ENCODE measurements at regions not wholly inside any gene's neighbourhood (a gene's known extent, or its start where the extent isn't known, plus 50 kb on each side); places are given as distances from the start of the nearest gene placed in this dataset.

GRCh38 chr14:59107819-59108218, 80.6 kb upstream of the DAAM1 start:
- no peak overlapping the region for H3K27ac Mint-ChIP-seq (ENCODE audit: unreplicated experiment)
- TF ChIP-seq CTCF (IDR thresholded peaks at IDR 0.05) = no peak
- no peak for DNase-seq (ENCODE audit: extremely low spot score, unreplicated experiment)
- H3K36me3 Mint-ChIP-seq (ENCODE audit: unreplicated experiment) = no peaks in the 10 kb centered on the region
- peaks cover 67% of the 10 kb centered on the region for H3K27me3 Mint-ChIP-seq (ENCODE audit: unreplicated experiment)
- no peaks in the 10 kb centered on the region for H3K4me1 Mint-ChIP-seq (ENCODE audit: unreplicated experiment)
- H3K9me3 Mint-ChIP-seq (ENCODE audit: unreplicated experiment) = peaks cover 14% of the 10 kb centered on the region
- no peak overlapping the region for H3K4me3 Mint-ChIP-seq (ENCODE audit: unreplicated experiment)

GRCh38 chr14:59116984-59117415, 71.5 kb upstream of the DAAM1 start:
- Mint-ChIP-seq H3K9me3 (ENCODE audit: unreplicated experiment) (peaks cover 8% of the 10 kb centered on the region), H3K4me3 (ENCODE audit: unreplicated experiment) (no peak overlapping the region), H3K4me1 (ENCODE audit: unreplicated experiment) (no peaks in the 10 kb centered on the region), H3K27me3 (ENCODE audit: unreplicated experiment) (peaks cover 55% of the 10 kb centered on the region), H3K36me3 (ENCODE audit: unreplicated experiment) (no peaks in the 10 kb centered on the region), H3K27ac (ENCODE audit: unreplicated experiment) (no peak overlapping the region)
- no peak for DNase-seq (ENCODE audit: extremely low spot score, unreplicated experiment)
- no peak for TF ChIP-seq CTCF (IDR thresholded peaks at IDR 0.05)

- DNase-seq (ENCODE audit: extremely low spot score, unreplicated experiment) = no peak
- TF ChIP-seq CTCF (IDR thresholded peaks at IDR 0.05) = no peak
- no peak overlapping the region for H3K4me3 Mint-ChIP-seq (ENCODE audit: unreplicated experiment)
- no peaks in the 10 kb centered on the region for H3K36me3 Mint-ChIP-seq (ENCODE audit: unreplicated experiment)
- peaks cover 53% of the 10 kb centered on the region for H3K27me3 Mint-ChIP-seq (ENCODE audit: unreplicated experiment)
- H3K9me3 Mint-ChIP-seq (ENCODE audit: unreplicated experiment) = no peaks in the 10 kb centered on the region
- H3K4me1 Mint-ChIP-seq (ENCODE audit: unreplicated experiment) = no peaks in the 10 kb centered on the region
- no peak overlapping the region for H3K27ac Mint-ChIP-seq (ENCODE audit: unreplicated experiment)
These were observed 70.5 kb upstream of the DAAM1 start for GRCh38 chr14:59117754-59118528.

GRCh38 chr14:59120921-59121320, 67.5 kb upstream of the DAAM1 start:
- H3K27ac Mint-ChIP-seq (ENCODE audit: unreplicated experiment) = no peak overlapping the region
- H3K27me3 Mint-ChIP-seq (ENCODE audit: unreplicated experiment) = peaks cover 56% of the 10 kb centered on the region
- H3K4me1 Mint-ChIP-seq (ENCODE audit: unreplicated experiment) = no peaks in the 10 kb centered on the region
- no peaks in the 10 kb centered on the region for H3K36me3 Mint-ChIP-seq (ENCODE audit: unreplicated experiment)
- DNase-seq (ENCODE audit: extremely low spot score, unreplicated experiment) = no peak
- H3K9me3 Mint-ChIP-seq (ENCODE audit: unreplicated experiment) = no peaks in the 10 kb centered on the region
- H3K4me3 Mint-ChIP-seq (ENCODE audit: unreplicated experiment) = no peak overlapping the region
- no peak for TF ChIP-seq CTCF (IDR thresholded peaks at IDR 0.05)

- DNase-seq (ENCODE audit: extremely low spot score, unreplicated experiment) = no peak
- H3K27me3 Mint-ChIP-seq (ENCODE audit: unreplicated experiment) = peaks cover 51% of the 10 kb centered on the region
These were observed 64.9 kb upstream of the DAAM1 start for GRCh38 chr14:59123531-59123930.

More at GRCh38 chr14:59123531-59123930, 64.9 kb upstream of the DAAM1 start:
- Mint-ChIP-seq H3K4me1 (ENCODE audit: unreplicated experiment) (no peaks in the 10 kb centered on the region), H3K4me3 (ENCODE audit: unreplicated experiment) (no peak overlapping the region), H3K27ac (ENCODE audit: unreplicated experiment) (no peak overlapping the region), H3K36me3 (ENCODE audit: unreplicated experiment) (no peaks in the 10 kb centered on the region), H3K9me3 (ENCODE audit: unreplicated experiment) (no peaks in the 10 kb centered on the region)
- no peak for TF ChIP-seq CTCF (IDR thresholded peaks at IDR 0.05)

All from osteocyte (in vitro differentiated cells).